ENCODE measurements at regions not wholly inside any gene's neighbourhood (a gene's known extent, or its start where the extent isn't known, plus 50 kb on each side); places are given as distances from the start of the nearest gene placed in this dataset.

- no peak for TF ChIP-seq EZH2 (IDR thresholded peaks at IDR 0.05; ENCODE audit: low read length)
- TF ChIP-seq, protein P1, sequence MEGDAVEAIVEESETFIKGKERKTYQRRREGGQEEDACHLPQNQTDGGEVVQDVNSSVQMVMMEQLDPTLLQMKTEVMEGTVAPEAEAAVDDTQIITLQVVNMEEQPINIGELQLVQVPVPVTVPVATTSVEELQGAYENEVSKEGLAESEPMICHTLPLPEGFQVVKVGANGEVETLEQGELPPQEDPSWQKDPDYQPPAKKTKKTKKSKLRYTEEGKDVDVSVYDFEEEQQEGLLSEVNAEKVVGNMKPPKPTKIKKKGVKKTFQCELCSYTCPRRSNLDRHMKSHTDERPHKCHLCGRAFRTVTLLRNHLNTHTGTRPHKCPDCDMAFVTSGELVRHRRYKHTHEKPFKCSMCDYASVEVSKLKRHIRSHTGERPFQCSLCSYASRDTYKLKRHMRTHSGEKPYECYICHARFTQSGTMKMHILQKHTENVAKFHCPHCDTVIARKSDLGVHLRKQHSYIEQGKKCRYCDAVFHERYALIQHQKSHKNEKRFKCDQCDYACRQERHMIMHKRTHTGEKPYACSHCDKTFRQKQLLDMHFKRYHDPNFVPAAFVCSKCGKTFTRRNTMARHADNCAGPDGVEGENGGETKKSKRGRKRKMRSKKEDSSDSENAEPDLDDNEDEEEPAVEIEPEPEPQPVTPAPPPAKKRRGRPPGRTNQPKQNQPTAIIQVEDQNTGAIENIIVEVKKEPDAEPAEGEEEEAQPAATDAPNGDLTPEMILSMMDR (optimal IDR thresholded peaks at IDR 0.05 in 1 of 3, IDR thresholded peaks at IDR 0.05 in 1 of 3, conservative IDR thresholded peaks at IDR 0.05 in 1 of 3; ENCODE audit: extremely low read depth in 1 of 3, insufficient read depth in 2 of 3, low read length in 3 of 3): no peak
Observed at GRCh38 chr2:67515538-67515937, 118.4 kb downstream of the ETAA1 start.
